MM.1S (cell line): ENCODE measurements at regions not wholly inside any gene's neighbourhood (a gene's known extent, or its start where the extent isn't known, plus 50 kb on each side); places are given as distances from the start of the nearest gene placed in this dataset.

Experiments
- EZH2 ChIP-seq: fragments of 300-600 bp; sonication (generic); optimal IDR thresholded peaks from 2 replicates; pipeline ENCODE3; 2017; ENCODE audit warnings: low read depth, mild to moderate bottlenecking, antibody characterized with exemption, low read length, mixed read lengths
- EZH2phosphoT487 ChIP-seq: fragments of 300-600 bp; sonication (generic); IDR thresholded peaks from 2 replicates; pipeline ENCODE4 v1.6.1; 2018; ENCODE audit warnings: antibody characterized with exemption, low read length
- TF ChIP-seq, protein P1 (sequence below): fragments of 300-600 bp; sonication (generic); IDR thresholded peaks from 2 replicates; pipeline ENCODE4 v1.5.1; 2016; ENCODE audit warnings: antibody characterized with exemption, low read length, mixed read lengths

DNA sequence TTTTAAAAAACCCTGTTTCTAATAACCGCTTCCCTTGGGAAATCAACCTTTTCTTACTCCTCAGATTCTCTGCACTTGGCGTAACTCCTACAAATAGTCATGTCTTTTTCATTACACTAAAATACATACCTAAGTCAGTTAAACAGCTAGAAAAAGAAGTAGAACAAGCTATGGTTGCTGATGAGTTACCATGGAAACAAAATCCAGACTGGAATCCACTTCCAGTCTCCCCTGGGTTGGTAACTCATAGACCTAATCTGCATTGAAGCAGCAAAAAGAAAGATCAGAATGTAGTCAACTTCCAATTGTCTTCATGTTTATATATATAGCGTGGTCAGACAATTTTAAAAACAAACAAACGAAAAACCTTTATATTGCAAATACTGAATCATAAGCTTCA is 260.8 kb upstream of the LRRN1 start:
- TF ChIP-seq, protein P1, sequence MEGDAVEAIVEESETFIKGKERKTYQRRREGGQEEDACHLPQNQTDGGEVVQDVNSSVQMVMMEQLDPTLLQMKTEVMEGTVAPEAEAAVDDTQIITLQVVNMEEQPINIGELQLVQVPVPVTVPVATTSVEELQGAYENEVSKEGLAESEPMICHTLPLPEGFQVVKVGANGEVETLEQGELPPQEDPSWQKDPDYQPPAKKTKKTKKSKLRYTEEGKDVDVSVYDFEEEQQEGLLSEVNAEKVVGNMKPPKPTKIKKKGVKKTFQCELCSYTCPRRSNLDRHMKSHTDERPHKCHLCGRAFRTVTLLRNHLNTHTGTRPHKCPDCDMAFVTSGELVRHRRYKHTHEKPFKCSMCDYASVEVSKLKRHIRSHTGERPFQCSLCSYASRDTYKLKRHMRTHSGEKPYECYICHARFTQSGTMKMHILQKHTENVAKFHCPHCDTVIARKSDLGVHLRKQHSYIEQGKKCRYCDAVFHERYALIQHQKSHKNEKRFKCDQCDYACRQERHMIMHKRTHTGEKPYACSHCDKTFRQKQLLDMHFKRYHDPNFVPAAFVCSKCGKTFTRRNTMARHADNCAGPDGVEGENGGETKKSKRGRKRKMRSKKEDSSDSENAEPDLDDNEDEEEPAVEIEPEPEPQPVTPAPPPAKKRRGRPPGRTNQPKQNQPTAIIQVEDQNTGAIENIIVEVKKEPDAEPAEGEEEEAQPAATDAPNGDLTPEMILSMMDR = no peak
- TF ChIP-seq EZH2phosphoT487 (no peak), EZH2 (no peak)
